ENCODE measurements at regions not wholly inside any gene's neighbourhood (a gene's known extent, or its start where the extent isn't known, plus 50 kb on each side); places are given as distances from the start of the nearest gene placed in this dataset.
A peak's percentile ranks its signal among the peaks of the same experiment; 100 is the strongest.

- no peak for TF ChIP-seq EZH2phosphoT487 (IDR thresholded peaks at IDR 0.05; ENCODE audit: borderline replicate concordance, low read depth, low read length)
- no peak for TF ChIP-seq CTCF (conservative IDR thresholded peaks at IDR 0.05; ENCODE audit: low read length)
- Histone ChIP-seq H3K4me2 (ENCODE audit: low read length) (no peak overlapping the region), H4K20me1 (ENCODE audit: insufficient read depth, low read length) (no peaks in the 10 kb centered on the region), H2AFZ (ENCODE audit: low read length) (no peak overlapping the region), H3K4me3 (ENCODE audit: low read depth, low read length, poor library complexity, severe bottlenecking) (no peak overlapping the region), H3K79me2 (ENCODE audit: insufficient read depth, low read depth, low read length) (no peaks in the 10 kb centered on the region), H3K27ac (ENCODE audit: low read depth, low read length, poor library complexity, severe bottlenecking) (no peak overlapping the region), H3K36me3 (ENCODE audit: insufficient read depth, low read length) (no peaks in the 10 kb centered on the region), H3K9me2 (ENCODE audit: insufficient read depth, low read length) (no peaks in the 10 kb centered on the region), H3K9me3 (ENCODE audit: low read length) (no peaks in the 10 kb centered on the region), H3K4me1 (ENCODE audit: insufficient read depth, low read length, poor library complexity, severe bottlenecking) (no peaks in the 10 kb centered on the region)
- ChIA-PET CTCF (ENCODE audit: unreplicated experiment) (no interaction called here), POLR2A (interaction anchor here (0.5 kb wide), 1 partner anchor 351 kb away, joined by 3 read pairs; no protein-coding TSS in a partner anchor)
- intact Hi-C loops (cut with micrococcal nuclease; ENCODE audit: unreplicated experiment) = no loop called here
- BruUV-seq (replicated peaks) = no TSS peak
- no peak for DNase-seq (ENCODE audit: low spot score)
These were observed 1667.8 kb downstream of the KCNT2 start for GRCh38 chr1:194940336-194941030.

- Histone ChIP-seq H3K9me3 (ENCODE audit: low read length) (no peaks in the 10 kb centered on the region), H4K20me1 (ENCODE audit: insufficient read depth, low read length) (no peaks in the 10 kb centered on the region), H3K4me2 (ENCODE audit: low read length) (no peak overlapping the region), H3K4me1 (ENCODE audit: insufficient read depth, low read length, poor library complexity, severe bottlenecking) (no peaks in the 10 kb centered on the region), H3K36me3 (ENCODE audit: insufficient read depth, low read length) (no peaks in the 10 kb centered on the region), H2AFZ (ENCODE audit: low read length) (no peak overlapping the region), H3K27ac (ENCODE audit: low read depth, low read length, poor library complexity, severe bottlenecking) (no peak overlapping the region), H3K9me2 (ENCODE audit: insufficient read depth, low read length) (no peaks in the 10 kb centered on the region), H3K4me3 (ENCODE audit: low read depth, low read length, poor library complexity, severe bottlenecking) (no peak overlapping the region), H3K79me2 (ENCODE audit: insufficient read depth, low read depth, low read length) (no peaks in the 10 kb centered on the region)
- ChIA-PET CTCF (ENCODE audit: unreplicated experiment) (no interaction called here), POLR2A (interaction anchor here (0.6 kb wide), 1 partner anchor 54 kb away, joined by 3 read pairs; no protein-coding TSS in a partner anchor)
- no peak for TF ChIP-seq EZH2phosphoT487 (IDR thresholded peaks at IDR 0.05; ENCODE audit: borderline replicate concordance, low read depth, low read length)
- peak; percentile 70 for TF ChIP-seq CTCF (conservative IDR thresholded peaks at IDR 0.05; ENCODE audit: low read length)
- intact Hi-C loops (cut with micrococcal nuclease; ENCODE audit: unreplicated experiment) = no loop called here
- DNase-seq (ENCODE audit: low spot score) = peak; percentile 8
- no TSS peak for BruUV-seq (replicated peaks)
These were observed 1672.4 kb downstream of the KCNT2 start for GRCh38 chr1:194935864-194936263.

- no peak overlapping the region for H3K4me2 ChIP-seq (ENCODE audit: low read length)
- H3K4me1 ChIP-seq (ENCODE audit: insufficient read depth, low read length, poor library complexity, severe bottlenecking) = no peaks in the 10 kb centered on the region
- no TSS peak for BruUV-seq (replicated peaks)
- no peak for DNase-seq (ENCODE audit: low spot score)
- H3K36me3 ChIP-seq (ENCODE audit: insufficient read depth, low read length) = no peaks in the 10 kb centered on the region
- H3K9me3 ChIP-seq (ENCODE audit: low read length) = no peaks in the 10 kb centered on the region
- no peak for TF ChIP-seq CTCF (conservative IDR thresholded peaks at IDR 0.05; ENCODE audit: low read length)
- TF ChIP-seq EZH2phosphoT487 (IDR thresholded peaks at IDR 0.05; ENCODE audit: borderline replicate concordance, low read depth, low read length) = no peak
- H2AFZ ChIP-seq (ENCODE audit: low read length) = no peak overlapping the region
- POLR2A ChIA-PET = interaction anchor here (0.6 to 1.0 kb wide), 2 partner anchors 62 to 914 kb away, joined by 3 read pairs; no protein-coding TSS in a partner anchor
- CTCF ChIA-PET (ENCODE audit: unreplicated experiment) = no interaction called here
- H3K27ac ChIP-seq (ENCODE audit: low read depth, low read length, poor library complexity, severe bottlenecking) = no peak overlapping the region
- no peaks in the 10 kb centered on the region for H3K9me2 ChIP-seq (ENCODE audit: insufficient read depth, low read length)
- no peaks in the 10 kb centered on the region for H3K79me2 ChIP-seq (ENCODE audit: insufficient read depth, low read depth, low read length)
- H4K20me1 ChIP-seq (ENCODE audit: insufficient read depth, low read length) = no peaks in the 10 kb centered on the region
- no peak overlapping the region for H3K4me3 ChIP-seq (ENCODE audit: low read depth, low read length, poor library complexity, severe bottlenecking)
- intact Hi-C loops (cut with micrococcal nuclease; ENCODE audit: unreplicated experiment) = no loop called here
These were observed 1677.1 kb downstream of the KCNT2 start for GRCh38 chr1:194931166-194931565.
